ENCODE measurements at regions not wholly inside any gene's neighbourhood (a gene's known extent, or its start where the extent isn't known, plus 50 kb on each side); places are given as distances from the start of the nearest gene placed in this dataset.

DNA sequence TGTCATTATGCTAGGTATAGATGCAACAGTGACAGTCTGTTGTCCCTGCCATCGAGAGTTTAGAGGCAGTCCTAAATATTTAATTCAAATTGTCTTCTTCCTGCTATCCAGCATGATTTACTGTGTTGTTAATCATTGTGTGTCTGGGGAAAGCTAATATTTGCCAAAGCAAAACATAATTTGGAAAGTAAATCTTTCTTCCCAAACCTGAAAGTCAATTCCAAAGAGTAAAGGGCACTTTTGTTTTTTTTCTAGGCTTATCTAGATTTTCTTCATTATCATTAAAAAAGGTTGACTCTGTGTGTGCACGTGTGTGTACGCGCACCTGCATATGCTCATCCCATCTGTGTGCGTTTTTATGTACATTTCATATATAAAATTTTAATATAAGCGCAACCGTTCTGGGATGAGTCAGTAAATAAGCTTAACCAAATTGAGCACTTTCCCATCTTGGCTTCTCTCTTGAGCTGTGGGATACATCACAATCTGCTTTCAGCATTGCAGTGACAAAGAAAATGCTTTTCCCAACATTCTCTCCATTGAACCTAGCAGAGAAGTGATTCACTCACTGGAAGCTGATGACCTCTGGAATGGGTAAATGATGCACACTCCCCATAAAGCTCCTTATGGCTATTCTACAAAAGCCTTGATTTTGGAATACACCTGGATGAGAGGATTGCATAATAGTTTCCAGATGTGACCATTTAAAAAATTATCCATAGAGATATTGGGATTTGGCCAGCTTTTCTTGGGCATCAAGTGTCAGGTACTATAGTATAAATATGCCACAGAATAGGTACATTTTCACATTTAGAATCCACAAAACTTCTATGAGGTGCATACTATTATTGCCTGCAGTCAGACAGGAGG is 488.4 kb downstream of the ADCYAP1 start:
- H3K4me2 ChIP-seq (ENCODE audit: low read length): no peak overlapping the region
- no peak overlapping the region for H3K27ac Mint-ChIP-seq (ENCODE audit: unreplicated experiment)
- no peaks in the 10 kb centered on the region for H3K27me3 Mint-ChIP-seq (ENCODE audit: low read depth, unreplicated experiment)
- no peaks in the 10 kb centered on the region for H3K79me2 ChIP-seq (ENCODE audit: insufficient read depth, low read length)
- no peak overlapping the region for H2AFZ ChIP-seq (ENCODE audit: low read depth, low read length)
- H3K4me3 Mint-ChIP-seq (ENCODE audit: unreplicated experiment): no peak overlapping the region
- no peaks in the 10 kb centered on the region for H3K36me3 ChIP-seq (ENCODE audit: insufficient read depth, low read length)
- DNase-seq (ENCODE audit: low read depth) (no peak), FAIRE-seq (no peak)
- H4K20me1 ChIP-seq (ENCODE audit: insufficient read depth, low read length): no peaks in the 10 kb centered on the region
- no peak overlapping the region for H3K4me3 ChIP-seq (ENCODE audit: insufficient read depth, low read depth, low read length)
- no peaks in the 10 kb centered on the region for H3K4me1 Mint-ChIP-seq (ENCODE audit: low read depth, unreplicated experiment)
- no peaks in the 10 kb centered on the region for H3K4me1 ChIP-seq (ENCODE audit: insufficient read depth, low read length)
- H3K9ac ChIP-seq (ENCODE audit: low read length): no peak overlapping the region
- no peak overlapping the region for H3K27ac ChIP-seq (ENCODE audit: low read depth, low read length)
- TF ChIP-seq EZH2 (IDR thresholded peaks at IDR 0.05; ENCODE audit: insufficient read depth, low read length) (no peak), CTCF (IDR thresholded peaks at IDR 0.05; ENCODE audit: insufficient read depth, low read depth, low read length) (no peak)
- H3K36me3 Mint-ChIP-seq (ENCODE audit: low read depth, unreplicated experiment): no peaks in the 10 kb centered on the region
- H3K9me3 ChIP-seq (ENCODE audit: insufficient read depth, low read depth, low read length): no peaks in the 10 kb centered on the region
- H3K27me3 ChIP-seq (ENCODE audit: insufficient read depth, low read length): no peaks in the 10 kb centered on the region
- no peaks in the 10 kb centered on the region for H3K9me3 Mint-ChIP-seq (ENCODE audit: unreplicated experiment)

GRCh38 chr18:1393929-1394328 is 489.3 kb downstream of the ADCYAP1 start:
- no peak overlapping the region for H3K4me3 Mint-ChIP-seq (ENCODE audit: unreplicated experiment)
- H3K36me3 ChIP-seq (ENCODE audit: insufficient read depth, low read length): no peaks in the 10 kb centered on the region
- no peaks in the 10 kb centered on the region for H3K36me3 Mint-ChIP-seq (ENCODE audit: low read depth, unreplicated experiment)
- no peak overlapping the region for H3K27ac ChIP-seq (ENCODE audit: low read depth, low read length)
- no peak overlapping the region for H3K4me3 ChIP-seq (ENCODE audit: insufficient read depth, low read depth, low read length)
- H3K9me3 Mint-ChIP-seq (ENCODE audit: unreplicated experiment): no peaks in the 10 kb centered on the region
- DNase-seq (ENCODE audit: low read depth) (no peak), FAIRE-seq (no peak)
- H3K27ac Mint-ChIP-seq (ENCODE audit: unreplicated experiment): no peak overlapping the region
- TF ChIP-seq EZH2 (IDR thresholded peaks at IDR 0.05; ENCODE audit: insufficient read depth, low read length) (no peak), CTCF (IDR thresholded peaks at IDR 0.05; ENCODE audit: insufficient read depth, low read depth, low read length) (no peak)
- no peaks in the 10 kb centered on the region for H3K4me1 ChIP-seq (ENCODE audit: insufficient read depth, low read length)
- no peak overlapping the region for H3K4me2 ChIP-seq (ENCODE audit: low read length)
- no peak overlapping the region for H2AFZ ChIP-seq (ENCODE audit: low read depth, low read length)
- H3K9ac ChIP-seq (ENCODE audit: low read length): no peak overlapping the region
- H3K79me2 ChIP-seq (ENCODE audit: insufficient read depth, low read length): no peaks in the 10 kb centered on the region
- H4K20me1 ChIP-seq (ENCODE audit: insufficient read depth, low read length): no peaks in the 10 kb centered on the region
- no peaks in the 10 kb centered on the region for H3K4me1 Mint-ChIP-seq (ENCODE audit: low read depth, unreplicated experiment)
- no peaks in the 10 kb centered on the region for H3K27me3 ChIP-seq (ENCODE audit: insufficient read depth, low read length)
- H3K27me3 Mint-ChIP-seq (ENCODE audit: low read depth, unreplicated experiment): no peaks in the 10 kb centered on the region
- H3K9me3 ChIP-seq (ENCODE audit: insufficient read depth, low read depth, low read length): no peaks in the 10 kb centered on the region

- Histone ChIP-seq H3K4me3 (ENCODE audit: insufficient read depth, low read depth, low read length) (no peak overlapping the region), H3K9me3 (ENCODE audit: insufficient read depth, low read depth, low read length) (no peaks in the 10 kb centered on the region), H3K27ac (ENCODE audit: low read depth, low read length) (no peak overlapping the region), H2AFZ (ENCODE audit: low read depth, low read length) (no peak overlapping the region), H4K20me1 (ENCODE audit: insufficient read depth, low read length) (no peaks in the 10 kb centered on the region), H3K4me1 (ENCODE audit: insufficient read depth, low read length) (no peaks in the 10 kb centered on the region), H3K79me2 (ENCODE audit: insufficient read depth, low read length) (no peaks in the 10 kb centered on the region), H3K36me3 (ENCODE audit: insufficient read depth, low read length) (no peaks in the 10 kb centered on the region), H3K9ac (ENCODE audit: low read length) (no peak overlapping the region), H3K4me2 (ENCODE audit: low read length) (no peak overlapping the region), H3K27me3 (ENCODE audit: insufficient read depth, low read length) (no peaks in the 10 kb centered on the region)
- no peaks in the 10 kb centered on the region for H3K27me3 Mint-ChIP-seq (ENCODE audit: low read depth, unreplicated experiment)
- H3K27ac Mint-ChIP-seq (ENCODE audit: unreplicated experiment): no peak overlapping the region
- no peak for TF ChIP-seq CTCF (IDR thresholded peaks at IDR 0.05; ENCODE audit: insufficient read depth, low read depth, low read length)
- TF ChIP-seq EZH2 (IDR thresholded peaks at IDR 0.05; ENCODE audit: insufficient read depth, low read length): no peak
- no peak overlapping the region for H3K4me3 Mint-ChIP-seq (ENCODE audit: unreplicated experiment)
- FAIRE-seq (no peak), DNase-seq (ENCODE audit: low read depth) (no peak)
- no peaks in the 10 kb centered on the region for H3K36me3 Mint-ChIP-seq (ENCODE audit: low read depth, unreplicated experiment)
- no peaks in the 10 kb centered on the region for H3K9me3 Mint-ChIP-seq (ENCODE audit: unreplicated experiment)
- H3K4me1 Mint-ChIP-seq (ENCODE audit: low read depth, unreplicated experiment): no peaks in the 10 kb centered on the region
Measured at GRCh38 chr18:1394426-1394825, 489.8 kb downstream of the ADCYAP1 start.

Measured in astrocyte (in vitro differentiated cells and primary cell).